A549 (cell line): ENCODE measurements at regions not wholly inside any gene's neighbourhood (a gene's known extent, or its start where the extent isn't known, plus 50 kb on each side); places are given as distances from the start of the nearest gene placed in this dataset.

Experiments
- CBX2 ChIP-seq: fragments of 200-600 bp; sonication (generic); IDR thresholded peaks from 2 replicates; pipeline ENCODE4 v1.6.1; 2016; ENCODE audit warnings: low read depth, mild to moderate bottlenecking, borderline replicate concordance
- POLR2A ChIP-seq: IDR thresholded peaks from 2 replicates; pipeline ENCODE4 v1.6.1; 2012; ENCODE audit warnings: mild to moderate bottlenecking, low read length
- RAD21 ChIP-seq, 2 experiments: fragments of >200 bp in 1 of 2; sonication (Bioruptor Twin) in 1 of 2; formaldehyde crosslinking in 1 of 2; IDR thresholded peaks in 1 of 2; conservative IDR thresholded peaks in 1 of 2; 2 replicates in 1 of 2; 3 replicates in 1 of 2; pipeline ENCODE4 v1.6.1; 2012 to 2018; ENCODE audit warnings: inconsistent platforms in 1 of 2
- TF ChIP-seq, protein P1 (sequence below): fragments of >200 bp; sonication (Bioruptor Twin); formaldehyde crosslinking; IDR thresholded peaks from 3 replicates; pipeline ENCODE4 v1.5.1; 2016

DNA sequence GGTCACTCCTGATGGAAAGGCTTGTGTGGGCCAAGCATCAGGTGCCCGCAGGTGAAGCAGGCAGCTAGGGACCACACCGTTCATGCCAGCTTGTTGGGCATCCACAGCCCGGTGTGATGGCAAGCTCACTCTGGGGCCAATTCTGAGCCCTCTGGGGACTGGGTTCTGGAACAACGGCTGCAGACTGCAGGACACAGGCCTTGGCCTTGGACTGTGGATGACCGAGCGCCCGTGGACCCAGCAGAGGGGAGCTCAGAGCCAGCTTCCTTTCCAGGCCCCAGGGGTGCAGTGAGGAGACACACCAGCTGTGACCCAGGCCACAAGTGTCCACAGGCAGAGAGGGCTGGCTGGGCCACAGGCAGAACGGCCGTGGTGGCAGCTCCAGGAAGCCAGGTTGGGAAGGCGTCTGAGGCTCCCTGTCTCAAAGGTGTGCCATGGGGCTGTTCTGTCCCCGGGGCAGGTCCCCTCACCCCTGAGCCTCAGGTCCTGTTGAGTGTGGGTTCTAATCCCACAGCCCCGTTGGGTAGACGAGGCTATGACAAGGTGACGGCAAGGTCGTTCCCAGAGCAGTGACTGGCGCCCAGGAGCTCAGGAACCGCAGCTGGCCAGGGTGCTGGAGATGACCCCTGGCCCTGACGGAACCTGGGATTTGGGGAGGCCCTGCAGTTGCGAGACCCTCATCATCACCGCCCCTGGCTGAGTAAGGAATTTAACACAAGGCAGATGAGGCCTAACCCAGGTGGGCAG, 1079.4 kb downstream of the BRD1 start:
- TF ChIP-seq CBX2 (no peak), POLR2A (no peak), RAD21 (conservative IDR thresholded peaks at IDR 0.05 in 1 of 2, IDR thresholded peaks at IDR 0.05 in 1 of 2) (no peak)
- TF ChIP-seq, protein P1, sequence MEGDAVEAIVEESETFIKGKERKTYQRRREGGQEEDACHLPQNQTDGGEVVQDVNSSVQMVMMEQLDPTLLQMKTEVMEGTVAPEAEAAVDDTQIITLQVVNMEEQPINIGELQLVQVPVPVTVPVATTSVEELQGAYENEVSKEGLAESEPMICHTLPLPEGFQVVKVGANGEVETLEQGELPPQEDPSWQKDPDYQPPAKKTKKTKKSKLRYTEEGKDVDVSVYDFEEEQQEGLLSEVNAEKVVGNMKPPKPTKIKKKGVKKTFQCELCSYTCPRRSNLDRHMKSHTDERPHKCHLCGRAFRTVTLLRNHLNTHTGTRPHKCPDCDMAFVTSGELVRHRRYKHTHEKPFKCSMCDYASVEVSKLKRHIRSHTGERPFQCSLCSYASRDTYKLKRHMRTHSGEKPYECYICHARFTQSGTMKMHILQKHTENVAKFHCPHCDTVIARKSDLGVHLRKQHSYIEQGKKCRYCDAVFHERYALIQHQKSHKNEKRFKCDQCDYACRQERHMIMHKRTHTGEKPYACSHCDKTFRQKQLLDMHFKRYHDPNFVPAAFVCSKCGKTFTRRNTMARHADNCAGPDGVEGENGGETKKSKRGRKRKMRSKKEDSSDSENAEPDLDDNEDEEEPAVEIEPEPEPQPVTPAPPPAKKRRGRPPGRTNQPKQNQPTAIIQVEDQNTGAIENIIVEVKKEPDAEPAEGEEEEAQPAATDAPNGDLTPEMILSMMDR: no peak
